HEK293T (cell line): ENCODE measurements at regions not wholly inside any gene's neighbourhood (a gene's known extent, or its start where the extent isn't known, plus 50 kb on each side); places are given as distances from the start of the nearest gene placed in this dataset.

Experiments
- ARNT ChIP-seq: fragments of 450-650 bp; IDR thresholded peaks from 2 replicates; pipeline ENCODE4 v1.6.1; 2017; ENCODE audit warnings: mild to moderate bottlenecking
- CTBP1 ChIP-seq: fragments of 450-650 bp; IDR thresholded peaks from 2 replicates; pipeline ENCODE4 v1.6.1; 2016; ENCODE audit warnings: borderline replicate concordance
- ELF4 ChIP-seq: fragments of 450-650 bp; IDR thresholded peaks from 2 replicates; pipeline ENCODE4 v1.6.1; 2017; ENCODE audit warnings: antibody characterized with exemption
- FOXK2 ChIP-seq: fragments of 450-650 bp; IDR thresholded peaks from 2 replicates; pipeline ENCODE4 v1.6.1; 2016; ENCODE audit warnings: mild to moderate bottlenecking
- L3MBTL2 ChIP-seq: fragments of 450-650 bp; conservative IDR thresholded peaks from 2 replicates; pipeline ENCODE4 v1.6.1; 2016; ENCODE audit warnings: mild to moderate bottlenecking
- LEF1 ChIP-seq: fragments of 450-650 bp; IDR thresholded peaks from 2 replicates; pipeline ENCODE4 v1.6.1; 2017; ENCODE audit warnings: mild to moderate bottlenecking, borderline replicate concordance
- NFRKB ChIP-seq: fragments of 450-650 bp; IDR thresholded peaks from 2 replicates; pipeline ENCODE4 v1.6.1; 2016; ENCODE audit warnings: mild to moderate bottlenecking, moderate library complexity
- SP1 ChIP-seq: fragments of 450-650 bp; IDR thresholded peaks from 2 replicates; pipeline ENCODE4 v1.6.1; 2017
- SUZ12 ChIP-seq: fragments of 450-650 bp; IDR thresholded peaks from 2 replicates; pipeline ENCODE4 v1.6.1; 2016; ENCODE audit warnings: mild to moderate bottlenecking
- TARDBP ChIP-seq: fragments of 450-650 bp; IDR thresholded peaks from 2 replicates; pipeline ENCODE4 v1.6.1; 2016
- TF ChIP-seq, protein P1 (sequence below): fragments of 450-650 bp; IDR thresholded peaks from 2 replicates; pipeline ENCODE4 v1.6.1; 2016

DNA sequence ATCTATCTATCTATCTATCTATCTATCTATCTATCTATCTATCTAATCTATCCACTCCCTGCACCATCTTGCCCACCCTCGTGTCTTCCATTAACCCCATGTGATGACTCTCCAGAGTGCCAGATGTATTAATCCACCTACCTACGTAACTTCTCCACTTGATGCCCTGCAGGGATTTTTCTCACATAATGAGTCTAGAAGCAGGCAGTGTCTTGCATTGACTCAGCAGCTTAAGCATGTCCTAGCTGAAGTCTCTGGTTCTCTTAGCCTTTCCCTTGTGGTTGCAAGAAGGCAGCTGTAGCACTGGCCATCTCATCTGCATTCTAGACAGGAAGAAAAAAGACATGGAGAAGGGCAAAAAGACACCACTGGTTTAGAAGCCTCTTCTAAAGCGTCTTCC, 96.7 kb upstream of the ALDH1B1 start:
- no peak for TF ChIP-seq FOXK2
- no peak for TF ChIP-seq NFRKB
- TF ChIP-seq CTBP1: no peak
- TF ChIP-seq SP1: no peak
- no peak for TF ChIP-seq ARNT
- no peak for TF ChIP-seq SUZ12
- no peak for TF ChIP-seq LEF1
- TF ChIP-seq L3MBTL2: no peak
- TF ChIP-seq ELF4: no peak
- no peak for TF ChIP-seq TARDBP
- TF ChIP-seq, protein P1, sequence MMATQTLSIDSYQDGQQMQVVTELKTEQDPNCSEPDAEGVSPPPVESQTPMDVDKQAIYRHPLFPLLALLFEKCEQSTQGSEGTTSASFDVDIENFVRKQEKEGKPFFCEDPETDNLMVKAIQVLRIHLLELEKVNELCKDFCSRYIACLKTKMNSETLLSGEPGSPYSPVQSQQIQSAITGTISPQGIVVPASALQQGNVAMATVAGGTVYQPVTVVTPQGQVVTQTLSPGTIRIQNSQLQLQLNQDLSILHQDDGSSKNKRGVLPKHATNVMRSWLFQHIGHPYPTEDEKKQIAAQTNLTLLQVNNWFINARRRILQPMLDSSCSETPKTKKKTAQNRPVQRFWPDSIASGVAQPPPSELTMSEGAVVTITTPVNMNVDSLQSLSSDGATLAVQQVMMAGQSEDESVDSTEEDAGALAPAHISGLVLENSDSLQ: no peak
